OCI-LY1 (cell line): ENCODE measurements at regions not wholly inside any gene's neighbourhood (a gene's known extent, or its start where the extent isn't known, plus 50 kb on each side); places are given as distances from the start of the nearest gene placed in this dataset.
"Not testable (repeated sequence)": the region's sequence is repeated elsewhere in the genome, so short reads cannot be mapped to it uniquely, and the experiment has no call there.

Experiments used
- H2AFZ ChIP-seq: fragments of 200-600 bp; sonication (generic), shearing (Covaris generic); 2 replicates; pipeline ENCODE4 v1.6.0; 2014; ENCODE audit warnings: antibody characterized with exemption, mild to moderate bottlenecking, low read length
- H3F3A ChIP-seq: fragments of 200-600 bp; sonication (generic), shearing (Covaris generic); 2 replicates; pipeline ENCODE4 v1.6.0; 2014; ENCODE audit warnings: mild to moderate bottlenecking, antibody characterized with exemption, low read length, moderate library complexity; ENCODE audit not compliant: insufficient read depth
- H3K27ac ChIP-seq: fragments of 200-600 bp; sonication (generic); 2 replicates; pipeline ENCODE4 v1.5.1; 2014; ENCODE audit warnings: low read length, mixed run types, mild to moderate bottlenecking, low read depth; ENCODE audit not compliant: poor library complexity, severe bottlenecking
- H3K27me3 ChIP-seq: fragments of 200-600 bp; sonication (generic); 2 replicates; pipeline ENCODE4 v1.6.0; 2014; ENCODE audit warnings: antibody characterized with exemption, mild to moderate bottlenecking, low read length, moderate library complexity; ENCODE audit not compliant: insufficient read depth
- H3K36me3 ChIP-seq: fragments of 200-600 bp; sonication (generic); 2 replicates; pipeline ENCODE4 v1.6.1; 2014; ENCODE audit warnings: mild to moderate bottlenecking, antibody characterized with exemption, low read length, moderate library complexity, mixed read lengths; ENCODE audit not compliant: insufficient read depth
- H3K4me1 ChIP-seq: fragments of 200-600 bp; sonication (generic); 2 replicates; pipeline ENCODE4 v1.5.1; 2014; ENCODE audit warnings: mild to moderate bottlenecking, low read length, moderate library complexity; ENCODE audit not compliant: insufficient read depth, severe bottlenecking
- H3K4me2 ChIP-seq: fragments of 200-600 bp; sonication (generic), shearing (Covaris generic); 2 replicates; pipeline ENCODE4 v1.6.1; 2014; ENCODE audit warnings: low read length
- H3K4me3 ChIP-seq: fragments of 200-600 bp; sonication (generic); 2 replicates; pipeline ENCODE4 v1.5.1; 2014; ENCODE audit warnings: low read length, low read depth, mild to moderate bottlenecking, mixed read lengths; ENCODE audit not compliant: poor library complexity, severe bottlenecking
- H3K79me2 ChIP-seq: fragments of 200-600 bp; shearing (Covaris generic); 2 replicates; pipeline ENCODE4 v1.6.1; 2016; ENCODE audit warnings: mixed run types, low read length, mixed read lengths; ENCODE audit not compliant: insufficient read depth
- H3K9ac ChIP-seq: fragments of 200-600 bp; sonication (generic), shearing (Covaris generic); 2 replicates; pipeline ENCODE4 v1.6.1; 2014; ENCODE audit warnings: mild to moderate bottlenecking, low read length, mixed read lengths
- H3K9me2 ChIP-seq: fragments of 200-600 bp; sonication (generic), shearing (Covaris generic); 2 replicates; pipeline ENCODE4 v1.6.1; 2014; ENCODE audit warnings: low read depth, mild to moderate bottlenecking, low read length, mixed read lengths
- H3K9me3 ChIP-seq: fragments of 200-600 bp; shearing (Covaris generic); 2 replicates; pipeline ENCODE4 v1.6.1; 2014; ENCODE audit warnings: low read length, mixed read lengths
- H4K20me1 ChIP-seq: fragments of 200-600 bp; sonication (generic), shearing (Covaris generic); 2 replicates; pipeline ENCODE4 v1.6.0; 2016; ENCODE audit warnings: mild to moderate bottlenecking, low read length; ENCODE audit not compliant: insufficient read depth
- CTCF ChIP-seq: fragments of 200-600 bp; sonication (generic), shearing (Covaris generic); IDR thresholded peaks from 2 replicates; pipeline ENCODE4 v1.5.1; 2017; ENCODE audit warnings: mild to moderate bottlenecking, antibody characterized with exemption, low read length, moderate library complexity, mixed read lengths
- EZH2 ChIP-seq: fragments of 200-600 bp; sonication (generic), shearing (Covaris generic); IDR thresholded peaks from 2 replicates; pipeline ENCODE4 v1.8.0; 2017; ENCODE audit warnings: borderline replicate concordance, mixed run types, mild to moderate bottlenecking, antibody characterized with exemption, low read length, moderate library complexity, mixed read lengths

DNA sequence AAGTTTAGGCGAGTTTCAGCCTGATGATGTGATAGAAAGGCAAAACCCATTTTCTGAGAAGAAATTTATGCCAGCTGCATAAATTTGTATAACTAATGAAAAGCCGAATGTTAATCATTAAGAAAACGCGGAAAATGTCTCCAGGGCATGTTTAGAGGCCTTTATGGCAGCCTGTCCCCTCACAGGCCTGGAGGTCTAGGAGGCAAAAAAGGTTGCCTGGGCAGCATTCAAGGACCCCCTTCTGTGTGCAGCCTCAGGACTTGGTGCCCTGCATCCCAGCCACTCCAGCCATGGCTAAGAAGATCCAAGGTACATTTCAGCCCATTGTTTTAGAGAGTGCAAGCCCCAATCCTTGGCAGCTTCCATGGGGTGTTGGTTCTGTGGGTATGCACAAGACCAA, 614.2 kb downstream of the SLITRK5 start:
- Histone ChIP-seq H3K27ac (no peak overlapping the region), H2AFZ (no peak overlapping the region), H3K36me3 (no peaks in the 10 kb centered on the region), H3K27me3 (no peaks in the 10 kb centered on the region), H3K79me2 (no peaks in the 10 kb centered on the region), H3K4me2 (no peak overlapping the region), H3K4me1 (no peaks in the 10 kb centered on the region), H3F3A (no peaks in the 10 kb centered on the region), H4K20me1 (no peaks in the 10 kb centered on the region), H3K9me2 (no peaks in the 10 kb centered on the region), H3K9me3 (no peaks in the 10 kb centered on the region), H3K9ac (no peak overlapping the region), H3K4me3 (no peak overlapping the region)
- TF ChIP-seq EZH2 (no peak), CTCF (no peak)

- Histone ChIP-seq H3K36me3 (no peaks in the 10 kb centered on the region), H3K9me3 (no peaks in the 10 kb centered on the region), H3K4me2 (no peak overlapping the region), H2AFZ (no peak overlapping the region), H3K4me3 (no peak overlapping the region), H4K20me1 (no peaks in the 10 kb centered on the region), H3K27ac (no peak overlapping the region), H3K9me2 (no peaks in the 10 kb centered on the region), H3K79me2 (no peaks in the 10 kb centered on the region), H3K9ac (no peak overlapping the region), H3K4me1 (no peaks in the 10 kb centered on the region), H3K27me3 (no peaks in the 10 kb centered on the region), H3F3A (no peaks in the 10 kb centered on the region)
- no peak for TF ChIP-seq EZH2
- no peak for TF ChIP-seq CTCF
Measured at GRCh38 chr13:88288326-88288725, 617.2 kb downstream of the SLITRK5 start.

DNA sequence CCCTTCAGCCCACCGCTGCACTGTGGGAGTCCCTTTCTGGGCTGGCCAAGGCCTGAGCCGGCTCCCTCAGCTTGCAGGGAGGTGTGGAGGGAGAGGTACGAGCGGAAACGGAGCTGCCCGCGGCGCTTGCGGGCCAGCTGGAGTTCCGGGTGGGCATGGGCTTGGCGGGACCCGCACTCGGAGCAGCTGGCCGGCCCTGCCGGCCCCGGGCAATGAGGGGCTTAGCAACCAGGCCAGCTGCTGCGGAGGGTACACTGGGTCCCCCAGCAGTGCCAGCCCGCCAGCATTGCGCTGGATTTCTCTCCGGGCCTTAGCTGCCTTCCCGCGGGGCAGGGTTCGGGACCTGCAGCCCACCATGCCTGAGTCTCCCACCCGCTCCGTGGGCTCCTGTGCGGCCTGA, 620.6 kb downstream of the SLITRK5 start:
- H3K9me3 ChIP-seq, H2AFZ ChIP-seq, H3F3A ChIP-seq, H4K20me1 ChIP-seq, H3K4me3 ChIP-seq, H3K79me2 ChIP-seq, H3K4me1 ChIP-seq, H3K9me2 ChIP-seq, H3K9ac ChIP-seq, H3K4me2 ChIP-seq, H3K27me3 ChIP-seq, H3K36me3 ChIP-seq, H3K27ac ChIP-seq: not testable (repeated sequence)

- Histone ChIP-seq H3F3A (no peaks in the 10 kb centered on the region), H3K27ac (no peak overlapping the region), H3K4me2 (no peak overlapping the region)
Measured at GRCh38 chr13:88294368-88294767, 623.2 kb downstream of the SLITRK5 start.

More at GRCh38 chr13:88294368-88294767, 623.2 kb downstream of the SLITRK5 start:
- TF ChIP-seq CTCF (no peak), EZH2 (no peak)
- H3K9me3 ChIP-seq = no peaks in the 10 kb centered on the region
- no peaks in the 10 kb centered on the region for H4K20me1 ChIP-seq
- H3K79me2 ChIP-seq = no peaks in the 10 kb centered on the region
- H3K9ac ChIP-seq = no peak overlapping the region
- no peak overlapping the region for H2AFZ ChIP-seq
- H3K4me1 ChIP-seq = no peaks in the 10 kb centered on the region
- no peaks in the 10 kb centered on the region for H3K9me2 ChIP-seq
- H3K4me3 ChIP-seq = no peak overlapping the region
- H3K27me3 ChIP-seq = no peaks in the 10 kb centered on the region
- no peaks in the 10 kb centered on the region for H3K36me3 ChIP-seq
